Adrenal gland (tissue), 5 donors: ENCODE measurements at regions not wholly inside any gene's neighbourhood (a gene's known extent, or its start where the extent isn't known, plus 50 kb on each side); places are given as distances from the start of the nearest gene placed in this dataset.

Experiments used
- POLR2A ChIP-seq, 2 donors: fragments of 450-650 bp; IDR thresholded peaks; one replicate each; pipeline ENCODE4 v1.6.1; 2017; ENCODE audit warnings: antibody characterized with exemption in 2 of 2, mild to moderate bottlenecking in 2 of 2, moderate library complexity in 1 of 2
- TF ChIP-seq, protein P1 (sequence below), 6 experiments: fragments of 450-650 bp in 4 of 6; fragments of 200-600 bp in 2 of 6; sonication (generic) in 1 of 6; IDR thresholded peaks; 1 replicate in 5 of 6; 2 replicates in 1 of 6; pipeline versions ENCODE4 v1.5.1 to v1.8.0; 2016 to 2021; ENCODE audit warnings: antibody characterized with exemption in 6 of 6, mild to moderate bottlenecking in 2 of 6, moderate library complexity in 1 of 6
- donor health status: DM: no; HTN: no; CAD: no.

DNA sequence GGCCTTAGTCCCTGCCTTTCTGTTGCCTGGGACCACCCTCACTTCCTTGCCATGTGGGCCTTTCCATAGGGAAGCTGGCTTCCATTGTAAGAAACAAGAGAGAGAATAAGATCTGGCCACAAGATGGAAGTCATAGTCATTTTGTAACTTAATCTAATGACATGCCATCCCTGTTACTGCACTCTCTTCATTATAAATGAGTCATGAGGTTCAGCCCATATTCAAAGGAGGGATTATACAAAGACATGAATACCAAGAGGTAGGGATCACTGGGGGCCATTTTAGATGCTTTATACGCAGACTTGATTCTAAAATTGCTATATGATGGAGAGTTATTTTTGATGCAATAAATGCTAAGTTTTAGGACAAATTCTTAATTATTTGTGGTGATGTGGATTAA lies 75.2 kb upstream of the CELF2 start:
- TF ChIP-seq, protein P1, sequence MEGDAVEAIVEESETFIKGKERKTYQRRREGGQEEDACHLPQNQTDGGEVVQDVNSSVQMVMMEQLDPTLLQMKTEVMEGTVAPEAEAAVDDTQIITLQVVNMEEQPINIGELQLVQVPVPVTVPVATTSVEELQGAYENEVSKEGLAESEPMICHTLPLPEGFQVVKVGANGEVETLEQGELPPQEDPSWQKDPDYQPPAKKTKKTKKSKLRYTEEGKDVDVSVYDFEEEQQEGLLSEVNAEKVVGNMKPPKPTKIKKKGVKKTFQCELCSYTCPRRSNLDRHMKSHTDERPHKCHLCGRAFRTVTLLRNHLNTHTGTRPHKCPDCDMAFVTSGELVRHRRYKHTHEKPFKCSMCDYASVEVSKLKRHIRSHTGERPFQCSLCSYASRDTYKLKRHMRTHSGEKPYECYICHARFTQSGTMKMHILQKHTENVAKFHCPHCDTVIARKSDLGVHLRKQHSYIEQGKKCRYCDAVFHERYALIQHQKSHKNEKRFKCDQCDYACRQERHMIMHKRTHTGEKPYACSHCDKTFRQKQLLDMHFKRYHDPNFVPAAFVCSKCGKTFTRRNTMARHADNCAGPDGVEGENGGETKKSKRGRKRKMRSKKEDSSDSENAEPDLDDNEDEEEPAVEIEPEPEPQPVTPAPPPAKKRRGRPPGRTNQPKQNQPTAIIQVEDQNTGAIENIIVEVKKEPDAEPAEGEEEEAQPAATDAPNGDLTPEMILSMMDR (IDR thresholded peaks at IDR 0.05), result no peak
- no peak for TF ChIP-seq POLR2A (IDR thresholded peaks at IDR 0.05)
